AG08396 (cell line): ENCODE measurements at regions not wholly inside any gene's neighbourhood (a gene's known extent, or its start where the extent isn't known, plus 50 kb on each side); places are given as distances from the start of the nearest gene placed in this dataset.

Source experiments
- DNase-seq: peaks from one replicate; pipeline ENCODE4 v3.0.0; 2012; ENCODE audit warnings: low spot score, mixed read lengths

DNA sequence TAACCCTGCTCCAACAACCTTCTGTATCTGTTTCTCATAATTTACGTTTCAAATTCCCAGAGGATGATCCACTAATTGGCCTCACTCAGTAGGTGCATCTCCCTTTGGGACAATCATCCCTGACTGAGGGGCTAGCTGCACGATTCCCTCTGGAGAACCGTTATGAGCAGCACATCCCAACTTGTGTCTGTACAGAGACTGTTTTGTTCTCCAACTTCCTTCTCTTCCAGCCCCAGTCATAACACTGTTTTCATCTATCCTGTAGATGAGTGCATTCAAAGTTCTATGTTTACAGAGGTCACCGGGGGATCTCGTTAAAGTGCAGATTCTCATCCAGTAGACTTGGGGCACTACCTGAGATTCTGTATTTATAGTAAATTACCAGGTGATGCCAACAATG, 187.2 kb downstream of the REEP3 start:
- DNase-seq = no peak

DNA sequence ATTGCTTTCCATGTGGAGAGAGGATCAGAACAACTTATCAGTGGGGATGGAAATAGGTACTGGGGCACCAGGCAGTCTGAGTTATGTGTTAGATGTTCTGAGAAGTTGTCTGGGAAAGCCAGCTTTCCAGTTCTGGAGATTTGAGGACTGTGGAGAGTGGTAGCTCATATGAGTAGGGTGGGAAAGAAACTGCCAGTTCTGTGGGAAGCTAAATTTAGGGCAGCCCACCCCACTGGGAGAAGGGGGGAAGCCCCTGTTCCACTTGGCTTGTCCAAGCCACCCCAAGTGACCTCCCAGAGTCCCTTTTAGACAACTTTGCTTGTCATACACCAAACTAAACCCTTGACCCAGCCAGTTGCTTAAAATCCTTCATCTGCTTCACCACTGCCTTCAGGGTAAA, 189.5 kb downstream of the REEP3 start:
- DNase-seq = no peak

DNA sequence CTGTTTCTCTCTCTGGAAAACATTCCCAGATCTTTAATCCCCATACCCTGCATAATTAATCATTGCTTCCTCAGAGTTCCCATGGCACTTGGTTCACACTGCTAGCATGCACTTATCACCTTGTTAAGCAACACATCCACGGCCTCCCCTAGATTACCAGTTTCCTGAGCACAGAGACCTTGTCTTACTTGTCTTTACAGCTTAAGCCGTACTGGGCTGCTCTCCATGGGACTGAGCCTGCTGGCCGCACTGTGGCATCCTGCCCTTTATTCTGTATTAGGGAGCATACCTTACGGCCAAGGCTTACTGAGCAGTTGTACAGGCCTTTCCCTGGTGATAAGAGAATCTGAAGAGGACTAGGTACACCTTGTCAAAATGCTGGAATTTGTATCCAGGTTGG, 190.2 kb downstream of the REEP3 start:
- DNase-seq = no peak

DNA sequence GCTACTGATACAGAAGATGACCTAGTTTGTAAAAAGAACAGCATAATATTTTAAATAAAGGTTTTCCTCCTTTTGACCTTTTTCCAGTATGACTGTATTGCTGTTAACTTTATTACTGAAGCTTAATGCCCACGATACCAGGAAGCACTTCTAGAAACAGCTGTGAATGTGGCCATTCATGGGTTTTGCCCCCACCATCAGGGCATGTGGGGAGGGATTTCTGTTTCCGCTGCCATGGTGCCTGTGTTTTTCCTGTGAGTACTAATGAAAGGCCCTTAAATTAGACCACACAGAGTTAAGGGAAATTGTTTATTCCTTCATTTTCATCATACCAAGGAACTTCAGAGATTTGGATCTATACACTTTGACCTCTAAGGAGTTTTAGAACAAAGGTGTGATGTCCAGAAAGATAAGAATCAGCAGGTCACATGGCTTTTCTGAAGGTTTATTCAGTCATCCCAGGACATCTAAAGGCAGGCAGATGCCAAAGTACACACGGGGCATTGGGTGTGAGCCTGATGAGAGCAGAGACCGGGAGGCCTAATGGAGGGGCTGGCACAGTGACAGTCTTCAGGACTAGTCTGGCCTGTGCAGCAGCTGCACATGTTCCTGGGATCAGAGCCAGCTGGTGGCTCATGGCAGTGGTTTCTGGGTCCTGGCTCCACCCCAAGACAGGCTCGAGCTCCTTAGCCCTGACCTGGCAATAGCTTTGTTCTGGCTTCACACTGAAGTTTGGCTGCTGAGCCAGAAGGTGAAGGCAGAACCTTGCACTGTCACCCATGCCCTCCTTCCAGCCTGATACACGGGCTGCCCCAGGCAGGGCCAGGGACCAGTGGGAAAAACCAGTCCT, 190.9 kb downstream of the REEP3 start:
- DNase-seq = peak; percentile 84

DNA sequence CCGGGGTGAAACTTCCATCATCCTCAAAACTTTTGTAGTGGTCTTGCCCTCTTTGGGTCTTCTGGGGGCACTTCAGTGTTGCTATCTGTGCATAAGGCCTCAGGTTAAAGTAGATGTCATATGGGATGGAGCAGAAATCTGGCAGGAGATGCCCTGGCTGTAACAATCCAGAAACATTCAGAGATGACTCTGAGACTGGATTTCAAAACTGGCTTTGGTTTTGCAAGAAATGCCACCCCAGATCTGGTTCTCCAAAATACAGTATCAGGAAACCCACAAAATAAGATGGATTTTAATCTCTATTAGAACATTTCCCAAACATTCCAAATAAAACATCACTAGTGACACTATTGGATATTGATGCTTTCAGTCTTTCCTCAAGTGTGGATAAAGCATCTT, 191.5 kb downstream of the REEP3 start:
- DNase-seq = no peak

DNA sequence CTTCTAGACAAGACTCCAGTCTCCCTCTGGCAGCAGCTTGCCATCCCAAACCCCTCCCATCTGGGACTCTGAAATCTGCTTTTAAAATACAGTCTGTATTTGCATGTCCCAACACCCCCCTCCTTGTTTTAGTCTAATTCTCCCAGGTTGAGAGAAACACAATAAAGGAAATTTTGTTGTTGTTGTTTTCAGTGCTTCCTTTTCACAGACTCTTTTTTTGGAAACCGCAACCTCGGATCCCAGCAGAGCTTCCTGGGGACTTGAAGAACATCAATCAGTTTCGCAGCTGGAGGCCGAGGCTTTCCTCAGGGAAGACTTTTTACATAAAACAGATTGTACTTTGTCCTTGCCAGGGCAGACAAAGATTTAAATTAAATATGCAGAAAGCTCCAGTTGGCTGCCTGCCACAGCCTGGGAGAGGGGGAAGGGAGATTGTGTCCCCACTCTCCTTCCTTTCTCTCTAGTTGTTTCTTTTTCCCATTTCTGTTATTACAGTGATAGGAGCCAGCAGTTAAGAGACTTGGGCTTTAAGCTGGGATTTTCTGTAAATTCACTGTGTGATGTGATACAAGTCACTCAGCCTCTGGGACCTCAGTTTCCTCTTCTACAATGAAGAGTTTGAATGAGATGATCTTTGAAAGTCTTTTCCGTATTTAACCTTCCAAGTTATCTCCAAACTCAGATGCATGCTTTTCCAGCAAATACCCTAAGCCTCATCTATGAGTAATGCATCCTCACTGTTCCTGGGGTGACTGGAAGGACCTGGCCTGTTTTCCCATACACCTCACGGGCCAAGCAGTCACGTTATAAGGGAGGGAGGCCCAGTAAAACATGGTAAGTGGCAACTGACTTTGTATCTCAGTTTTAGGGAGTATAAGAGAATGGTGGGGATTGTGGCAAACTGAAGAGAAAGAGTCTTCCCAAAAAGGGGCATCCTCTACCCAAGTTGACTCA, 192.3 kb downstream of the REEP3 start:
- no peak for DNase-seq

DNA sequence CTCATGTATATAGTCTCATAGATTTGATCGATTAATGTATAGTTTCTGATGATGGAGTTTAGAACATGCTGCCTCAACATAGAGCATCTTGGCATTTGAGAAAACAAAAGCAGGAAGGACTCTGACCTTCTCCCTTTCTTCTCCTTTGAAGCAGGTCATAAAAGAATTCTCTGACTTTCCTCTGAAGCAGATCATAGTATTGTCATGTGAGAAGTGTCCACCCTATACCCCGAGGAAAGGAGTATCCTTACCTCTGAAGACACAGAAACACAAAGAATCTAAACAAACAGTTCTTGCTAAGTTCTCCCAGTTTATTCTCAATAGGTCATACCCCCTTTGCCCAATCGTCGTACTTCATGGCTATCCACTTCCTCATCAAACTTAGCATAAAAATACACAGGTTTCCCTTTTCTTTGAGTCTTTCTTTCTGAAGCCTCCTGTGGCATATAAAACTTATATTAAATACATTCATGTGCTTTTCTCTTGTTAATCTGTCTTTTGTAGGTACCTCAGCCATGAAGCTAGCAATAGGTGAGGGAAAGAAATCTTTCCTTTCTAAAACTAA, 194.9 kb downstream of the REEP3 start:
- DNase-seq = no peak

DNA sequence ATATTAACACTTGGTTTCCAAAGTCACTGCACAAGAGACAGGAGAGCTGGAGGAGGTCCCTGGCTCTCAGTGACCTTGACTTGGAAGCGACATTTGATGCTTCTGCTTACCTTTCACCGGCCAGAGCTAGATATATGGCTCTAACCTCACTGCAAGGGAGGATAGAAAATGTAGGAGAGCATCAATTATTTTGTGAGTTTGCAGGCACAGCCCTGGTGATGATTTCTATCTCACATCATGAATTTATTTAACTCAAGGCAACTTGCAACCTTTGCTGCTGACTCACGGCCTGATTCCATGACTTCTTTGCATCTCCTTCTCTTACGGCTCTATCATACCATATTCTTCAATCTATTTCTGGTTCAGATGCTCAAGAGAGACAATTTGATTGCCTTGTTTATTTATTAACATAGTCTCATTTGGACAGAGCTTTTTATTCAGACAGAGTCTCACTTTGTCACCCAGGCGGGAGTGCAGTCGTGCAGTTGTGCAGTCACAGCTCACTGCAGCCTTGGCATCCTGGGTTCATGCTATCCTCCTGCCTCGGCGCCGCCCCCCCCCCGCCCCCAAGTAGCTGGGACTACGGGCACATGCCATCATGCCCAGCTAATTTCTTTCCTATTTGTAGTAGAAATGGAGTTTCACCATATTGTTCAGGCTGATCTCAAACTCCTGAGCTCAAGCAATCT, 196.0 kb downstream of the REEP3 start:
- no peak for DNase-seq

DNA sequence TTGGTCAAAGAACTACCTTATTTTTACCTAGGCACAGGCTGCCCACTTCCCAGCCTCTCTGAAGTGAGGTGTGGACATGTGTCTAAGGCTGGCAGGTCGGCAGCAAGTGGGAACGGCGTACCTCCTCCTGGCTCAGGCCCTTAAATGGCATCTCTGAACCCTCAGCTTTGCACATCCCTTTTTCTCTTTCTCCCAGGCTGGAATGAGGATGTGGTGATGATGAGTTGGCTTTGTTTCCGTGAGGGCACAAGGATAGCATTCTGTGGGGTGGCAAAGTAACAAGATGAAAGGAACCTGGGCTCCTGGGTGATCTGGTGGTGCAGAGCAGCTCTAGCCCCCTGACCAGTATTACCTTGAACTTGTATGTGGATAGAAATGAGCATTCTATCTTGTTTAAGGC, 196.8 kb downstream of the REEP3 start:
- no peak for DNase-seq

DNA sequence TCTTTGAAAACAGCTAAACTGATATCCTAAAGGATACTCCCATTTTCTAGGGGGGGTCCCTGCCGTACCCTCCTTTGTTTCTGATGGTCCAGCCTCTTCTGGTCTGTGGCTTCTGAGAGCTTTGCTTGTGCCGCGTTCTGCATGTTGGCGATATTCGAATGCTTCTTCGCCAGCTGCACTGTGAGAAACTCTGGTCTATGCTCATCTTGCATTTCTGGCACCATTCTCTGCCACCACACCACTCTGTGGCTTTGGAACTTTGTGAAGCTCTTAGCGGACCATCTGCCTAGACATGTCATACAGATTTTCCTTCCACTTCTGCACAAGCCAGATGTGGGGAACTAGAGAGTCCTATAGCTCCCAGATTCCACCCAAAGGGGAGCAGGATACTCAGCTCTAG, 197.2 kb downstream of the REEP3 start:
- no peak for DNase-seq

DNA sequence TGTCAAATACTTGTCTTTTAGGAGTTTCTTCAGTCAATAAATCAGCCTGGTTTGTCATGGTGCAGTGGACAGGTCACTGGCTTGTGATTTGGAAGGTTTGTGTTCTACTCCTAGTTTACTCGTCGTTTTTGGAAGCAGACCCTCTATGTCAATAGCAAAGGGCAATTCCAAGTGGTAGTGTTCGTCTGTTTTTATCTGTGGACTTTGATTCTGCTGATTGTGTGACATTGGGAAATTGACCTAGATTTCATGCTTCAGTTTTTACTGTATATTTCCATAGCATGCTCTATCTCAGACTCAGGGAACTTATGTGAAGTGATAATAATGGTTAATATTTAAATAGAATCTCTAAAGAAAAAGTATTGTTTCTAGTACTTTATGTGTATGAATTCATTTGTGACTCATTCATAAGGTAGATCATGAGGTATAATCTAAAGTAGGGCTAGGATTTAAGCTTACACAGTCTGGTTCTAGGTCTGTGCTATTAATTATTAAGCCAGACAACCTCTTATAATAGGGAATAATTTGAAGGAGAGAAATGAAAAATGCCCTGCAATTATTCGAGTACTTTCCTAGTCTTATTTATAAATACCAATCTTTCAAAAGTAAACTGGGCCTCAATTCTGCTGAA, 198.1 kb downstream of the REEP3 start:
- DNase-seq = no peak

DNA sequence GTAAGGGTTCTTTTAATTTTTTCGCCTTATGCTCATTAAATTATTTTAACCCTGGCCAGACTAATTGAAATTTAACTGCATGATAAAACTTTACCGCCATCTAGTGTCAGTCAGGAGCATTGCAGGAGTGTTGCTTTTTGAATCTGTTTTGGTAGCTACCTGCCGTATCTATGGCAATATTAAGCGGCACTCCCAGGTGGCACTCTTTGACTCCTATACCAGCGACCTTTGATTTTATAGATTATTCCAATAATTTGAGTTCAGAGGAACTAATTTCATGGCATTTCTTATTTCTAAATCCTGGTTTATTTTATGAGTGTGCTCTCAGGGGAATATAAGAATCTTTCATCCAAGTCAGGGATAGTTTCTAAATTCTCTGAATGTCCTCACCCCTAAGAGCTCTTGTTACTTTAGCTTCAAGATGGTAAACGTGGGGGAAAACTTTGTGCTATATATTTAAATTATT, 198.9 kb downstream of the REEP3 start:
- no peak for DNase-seq

DNA sequence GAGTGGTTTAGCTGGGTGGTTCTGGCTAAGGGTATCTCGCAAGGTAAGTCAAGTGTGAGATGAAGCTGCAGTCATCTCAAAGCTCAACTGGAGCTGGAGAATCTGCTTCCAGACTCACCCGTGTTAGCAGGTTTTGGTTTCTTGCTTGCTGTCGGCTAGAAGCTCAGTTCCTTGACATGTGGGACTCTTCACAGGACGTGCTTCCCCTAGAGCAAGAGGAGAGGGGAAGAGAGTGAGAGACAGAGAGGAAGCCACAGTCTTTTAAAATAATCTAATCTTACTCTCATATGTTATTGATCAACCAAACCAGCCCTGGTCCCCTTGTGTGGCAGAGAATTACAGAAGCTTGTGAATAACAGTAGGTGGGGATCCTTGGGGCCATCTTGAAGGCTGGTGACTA, 199.5 kb downstream of the REEP3 start:
- no peak for DNase-seq

DNA sequence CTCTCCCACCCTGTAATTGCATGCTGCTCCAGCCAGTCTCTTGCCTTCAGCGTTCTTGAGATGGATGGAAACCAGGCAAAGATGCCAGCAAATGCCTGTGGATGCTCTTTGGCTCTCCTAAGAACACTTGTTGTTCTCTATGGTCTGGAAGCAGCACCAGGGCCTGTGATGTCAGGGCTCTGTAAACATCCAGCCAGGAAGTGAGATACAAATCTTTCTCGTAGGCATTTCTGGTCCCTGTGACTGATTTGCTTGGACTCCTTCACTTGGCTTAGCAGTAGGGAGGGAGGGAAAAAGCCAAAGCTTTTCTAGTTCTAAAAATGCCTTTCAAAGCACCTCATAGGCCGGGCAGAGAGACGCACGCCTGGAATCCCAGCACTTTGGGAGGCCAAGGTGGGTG, 201.3 kb downstream of the REEP3 start:
- DNase-seq = peak; percentile 36

DNA sequence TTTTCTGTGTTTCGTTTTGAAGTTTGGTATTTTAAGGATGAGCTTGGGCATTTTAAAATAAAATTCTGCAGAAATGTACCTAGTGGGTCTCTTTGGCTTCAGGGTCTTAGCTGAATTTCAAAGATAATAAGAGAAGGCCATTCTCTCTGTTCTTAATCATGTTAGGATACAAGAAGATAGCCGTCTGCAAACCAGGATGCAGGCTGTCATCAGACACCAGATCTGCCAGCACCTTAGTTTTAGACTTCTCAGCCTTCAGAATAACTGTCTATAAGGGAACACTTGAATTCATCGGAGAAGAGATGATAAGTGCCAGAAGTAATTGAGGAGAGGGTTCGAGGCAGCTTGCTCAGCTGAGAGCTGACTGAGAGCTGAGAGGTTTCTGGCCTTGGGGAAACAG, 202.1 kb downstream of the REEP3 start:
- DNase-seq = no peak

DNA sequence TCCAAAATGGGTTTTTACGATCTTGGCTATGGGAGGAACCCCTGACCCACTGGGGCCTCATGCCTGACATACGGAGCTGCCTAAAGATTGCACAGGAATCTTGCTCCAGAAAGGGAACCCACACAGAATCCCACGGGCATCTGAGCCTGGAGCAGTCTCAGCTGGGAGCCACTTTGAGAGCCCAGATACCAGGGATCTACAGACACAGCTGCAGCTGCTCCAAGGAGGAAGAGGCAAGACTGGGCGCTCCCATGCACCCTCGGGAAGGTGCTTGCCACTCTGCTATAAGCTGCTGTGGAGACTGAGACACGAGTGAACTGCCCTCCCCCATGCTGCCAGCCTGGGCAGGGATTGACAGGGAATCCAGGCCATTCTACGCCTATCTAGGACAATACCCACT, 202.5 kb downstream of the REEP3 start:
- DNase-seq = no peak

DNA sequence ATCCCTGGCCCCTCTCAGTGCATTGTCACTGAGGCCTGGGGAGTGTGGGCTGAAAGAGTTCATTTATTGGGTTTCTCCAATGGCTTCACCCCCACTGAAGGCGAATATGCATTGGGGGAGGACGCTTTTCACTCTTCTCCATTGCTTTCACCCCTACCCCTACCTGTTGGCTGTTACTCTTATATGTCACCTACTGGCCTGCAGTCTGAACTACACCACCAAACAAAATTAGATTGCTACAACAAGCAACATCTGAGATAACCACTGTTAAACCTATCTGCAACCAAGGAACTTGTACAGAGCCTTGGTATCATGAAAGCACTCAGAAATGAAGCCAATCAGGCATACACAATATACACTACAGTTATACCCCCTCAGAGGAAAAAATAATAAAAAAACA, 203.7 kb downstream of the REEP3 start:
- DNase-seq = no peak

DNA sequence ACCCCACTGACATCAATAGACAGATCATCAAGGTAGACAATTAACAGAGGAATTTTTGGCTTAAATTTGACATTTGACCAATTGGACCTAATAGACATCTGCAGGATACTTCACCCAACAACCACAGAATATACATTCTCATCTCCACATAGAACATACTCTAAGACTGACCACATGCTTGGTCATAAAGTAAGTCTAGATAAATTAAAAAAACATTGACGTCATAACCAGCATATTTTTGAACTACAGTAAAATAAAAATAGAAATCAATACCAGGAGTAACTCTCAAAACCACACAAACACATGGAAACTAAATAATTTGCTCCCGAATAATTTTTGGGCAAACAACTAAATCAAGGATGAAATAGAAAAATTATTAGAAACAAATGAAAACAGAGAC, 205.7 kb downstream of the REEP3 start:
- no peak for DNase-seq

DNA sequence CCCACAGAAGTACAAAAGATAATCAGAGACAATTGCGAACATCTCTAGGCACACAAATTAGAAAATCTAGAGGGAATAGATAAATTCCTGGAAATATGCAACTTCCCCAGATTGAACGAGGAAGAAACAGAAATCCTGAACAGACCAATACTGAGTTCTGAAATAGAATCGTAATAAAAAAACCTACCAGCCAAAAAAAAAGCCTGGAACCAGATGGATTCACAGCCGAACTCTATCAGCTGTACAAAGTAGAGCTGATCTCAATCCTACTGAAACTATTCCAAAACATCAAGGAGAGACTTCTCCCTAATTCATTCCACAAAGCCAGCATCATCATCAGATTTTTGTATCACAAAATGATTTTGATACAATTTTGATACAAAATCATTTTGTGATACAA, 206.4 kb downstream of the REEP3 start:
- DNase-seq = no peak

DNA sequence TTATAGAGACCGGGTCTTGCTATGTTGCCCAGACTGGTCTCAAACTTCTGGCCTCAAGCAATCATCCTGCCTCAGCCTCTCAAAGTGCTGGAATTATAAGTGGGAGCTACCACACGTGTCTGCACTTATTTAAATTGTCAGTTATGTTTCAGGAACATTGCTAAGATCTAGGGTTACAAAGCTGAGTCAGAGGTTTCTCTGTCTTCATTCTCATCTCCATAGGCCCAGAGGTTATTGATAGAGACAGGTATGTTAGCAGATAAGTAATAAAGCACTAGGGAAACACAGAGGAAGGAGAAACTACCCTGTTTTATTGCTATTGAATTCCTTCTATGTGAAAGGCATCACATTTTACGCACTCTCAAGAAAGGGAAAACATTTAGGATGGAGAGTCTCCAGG, 214.1 kb downstream of the REEP3 start:
- no peak for DNase-seq

DNA sequence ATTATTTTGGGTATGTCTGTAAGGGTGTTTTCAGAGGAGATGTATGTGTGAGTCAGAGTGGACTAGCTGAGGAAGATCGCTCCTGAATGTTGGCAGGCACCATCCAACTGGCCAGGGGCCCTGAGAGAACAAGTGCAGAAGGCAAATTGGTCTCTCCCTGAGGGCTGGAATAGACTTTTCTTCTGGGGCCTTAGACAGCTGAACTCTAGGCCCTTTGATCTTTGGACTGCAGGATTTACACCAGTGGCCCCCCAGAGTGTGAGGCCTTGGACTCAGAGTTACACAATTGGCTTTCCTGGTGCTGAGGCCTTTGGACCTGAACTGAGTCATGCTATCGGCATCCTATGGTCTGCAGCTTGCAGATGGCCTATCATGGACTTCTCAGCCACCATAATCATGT, 217.2 kb downstream of the REEP3 start:
- DNase-seq = peak; percentile 26
